ENCODE measurements at regions not wholly inside any gene's neighbourhood (a gene's known extent, or its start where the extent isn't known, plus 50 kb on each side); places are given as distances from the start of the nearest gene placed in this dataset.

GRCh38 chr7:112395411-112395810 lies 54.8 kb upstream of the IFRD1 start:
- Histone ChIP-seq H3K36me3 (no peaks in the 10 kb centered on the region), H3K4me1 (peaks cover 0 to 11% (median 5%) of the 10 kb centered on the region in 9 donors), H3K27ac (no peak overlapping the region), H3K4me3 (no peak overlapping the region), H3K27me3 (peaks cover 0 to 9% (median 0%) of the 10 kb centered on the region in 7 donors), H3K9me3 (no peaks in the 10 kb centered on the region)
- intact Hi-C loops (cut with DNase I) = loop anchor here in 3 of 10 donors (10.0 kb wide), 2 partner anchors 191 to 441 kb away; partner anchors contain the start of genes DOCK4 (in 2 of the 3) and ZNF277 (in 2 of the 3)
- 68 to 69% methylated on average over 2 of the region's 2 CpGs for WGBS, 2 donors
- DNase-seq (no peak), ATAC-seq (no peak)
- TF ChIP-seq CTCF (IDR thresholded peaks at IDR 0.05) = no peak

DNA sequence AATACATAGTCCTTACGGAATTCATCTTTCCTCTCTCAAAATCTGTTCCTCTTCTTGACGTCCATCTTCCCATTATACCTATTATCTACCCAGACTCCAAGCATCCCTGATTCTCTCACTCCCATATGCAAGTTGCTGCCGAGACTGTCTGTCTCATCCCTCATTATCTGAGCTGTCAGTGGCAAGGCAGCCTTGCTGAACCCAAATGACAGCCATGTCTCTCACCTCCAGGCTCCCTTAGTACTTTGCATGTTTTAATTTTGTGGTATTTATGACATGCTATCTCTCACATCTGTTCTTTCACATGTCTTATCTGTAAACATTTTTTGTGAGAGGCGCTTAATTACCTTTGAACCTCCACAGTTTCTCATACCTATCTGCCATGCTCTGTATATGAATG lies 54.4 kb upstream of the IFRD1 start:
- Histone ChIP-seq H3K36me3 (no peaks in the 10 kb centered on the region), H3K9me3 (no peaks in the 10 kb centered on the region), H3K4me1 (peaks cover 0 to 9% (median 5%) of the 10 kb centered on the region in 9 donors), H3K27ac (no peak overlapping the region), H3K4me3 (no peak overlapping the region), H3K27me3 (peaks cover 0 to 9% (median 0%) of the 10 kb centered on the region in 7 donors)
- intact Hi-C loops (cut with DNase I) = loop anchor here in 3 of 10 donors (10.0 kb wide), 2 partner anchors 191 to 441 kb away; partner anchors contain the start of genes DOCK4 (in 2 of the 3) and ZNF277 (in 2 of the 3)
- TF ChIP-seq CTCF (IDR thresholded peaks at IDR 0.05) = no peak
- WGBS, 2 donors = 67 to 72% methylated on average over 4 of the region's 4 CpGs
- ATAC-seq (no peak), DNase-seq (no peak)

GRCh38 chr7:112398534-112398933 lies 51.7 kb upstream of the IFRD1 start:
- no peaks in the 10 kb centered on the region for H3K4me1 ChIP-seq
- no peaks in the 10 kb centered on the region for H3K9me3 ChIP-seq
- no peak for TF ChIP-seq CTCF (IDR thresholded peaks at IDR 0.05)
- peaks cover 0 to 9% (median 0%) of the 10 kb centered on the region in 7 donors for H3K27me3 ChIP-seq
- no peak overlapping the region for H3K27ac ChIP-seq
- no peak for ATAC-seq
- no peaks in the 10 kb centered on the region for H3K36me3 ChIP-seq
- H3K4me3 ChIP-seq = no peak overlapping the region
- 57 to 69% methylated on average over 4 of the region's 4 CpGs for WGBS, 2 donors
- intact Hi-C loops (cut with DNase I) = loop anchor here in 3 of 10 donors (10.0 kb wide), 2 partner anchors 194 to 444 kb away; partner anchors contain the start of genes DOCK4 (in 2 of the 3) and ZNF277 (in 2 of the 3)
- DNase-seq = no peak

GRCh38 chr7:112399501-112399900 lies 50.8 kb upstream of the IFRD1 start:
- no peak for ATAC-seq
- Histone ChIP-seq H3K4me3 (no peak overlapping the region), H3K4me1 (no peaks in the 10 kb centered on the region), H3K36me3 (no peaks in the 10 kb centered on the region), H3K27ac (no peak overlapping the region), H3K27me3 (peaks cover 0 to 9% (median 0%) of the 10 kb centered on the region in 7 donors), H3K9me3 (no peaks in the 10 kb centered on the region)
- intact Hi-C loops (cut with DNase I) = loop anchor here in 3 of 10 donors (10.0 kb wide), 2 partner anchors 195 to 445 kb away; partner anchors contain the start of genes DOCK4 (in 2 of the 3) and ZNF277 (in 2 of the 3)
- WGBS, 2 donors = 97 to 98% methylated on average over 1 of the region's 1 CpG
- no peak for TF ChIP-seq CTCF (IDR thresholded peaks at IDR 0.05)
- no peak for DNase-seq

Measured in heart right ventricle (tissue), 16 donors.